IMR-90 (cell line): ENCODE measurements at regions not wholly inside any gene's neighbourhood (a gene's known extent, or its start where the extent isn't known, plus 50 kb on each side); places are given as distances from the start of the nearest gene placed in this dataset.

ENCODE experiments used
- BHLHE40 ChIP-seq: fragments of 150-350 bp; IDR thresholded peaks from 2 replicates; pipeline ENCODE4 v1.6.1; 2016; ENCODE audit warnings: mild to moderate bottlenecking, low read depth, low read length
- CEBPB ChIP-seq: IDR thresholded peaks from 2 replicates; pipeline ENCODE4 v1.6.1; 2012; ENCODE audit warnings: low read depth, low read length, improper control_type of control experiment
- CHD1 ChIP-seq: IDR thresholded peaks from 2 replicates; pipeline ENCODE4 v1.6.1; 2012; ENCODE audit warnings: low read depth, low read length, improper control_type of control experiment
- ELK1 ChIP-seq: fragments of 150-350 bp; IDR thresholded peaks from 2 replicates; pipeline ENCODE4 v1.6.1; 2016; ENCODE audit warnings: low read depth, mild to moderate bottlenecking, low read length, moderate library complexity, borderline replicate concordance
- MXI1 ChIP-seq: IDR thresholded peaks from 2 replicates; pipeline ENCODE4 v1.6.1; 2012; ENCODE audit warnings: low read depth, mild to moderate bottlenecking, low read length, moderate library complexity, borderline replicate concordance
- NFE2L2 ChIP-seq: fragments of 150-350 bp; IDR thresholded peaks from 2 replicates; pipeline ENCODE4 v1.6.1; 2016; ENCODE audit warnings: low read depth, mild to moderate bottlenecking, low read length
- POLR2A ChIP-seq: IDR thresholded peaks from 2 replicates; pipeline ENCODE4 v1.6.1; 2012; ENCODE audit warnings: mild to moderate bottlenecking, low read depth, low read length
- RCOR1 ChIP-seq: IDR thresholded peaks from 2 replicates; pipeline ENCODE4 v1.6.1; 2012; ENCODE audit warnings: mild to moderate bottlenecking, low read length, improper control_type of control experiment; ENCODE audit not compliant: insufficient replicate concordance
- RFX5 ChIP-seq: IDR thresholded peaks from 2 replicates; pipeline ENCODE4 v1.8.0; 2012; ENCODE audit warnings: low read depth, mild to moderate bottlenecking, low read length, moderate library complexity
- USF2 ChIP-seq: fragments of 150-350 bp; IDR thresholded peaks from 2 replicates; pipeline ENCODE4 v1.6.1; 2017; ENCODE audit warnings: mild to moderate bottlenecking, antibody characterized with exemption, low read length, low read depth
- TF ChIP-seq, protein P1 (sequence below): conservative IDR thresholded peaks from 2 replicates; pipeline ENCODE4 v1.5.1; 2012; ENCODE audit warnings: mild to moderate bottlenecking, low read depth, low read length, improper control_type of control experiment

DNA sequence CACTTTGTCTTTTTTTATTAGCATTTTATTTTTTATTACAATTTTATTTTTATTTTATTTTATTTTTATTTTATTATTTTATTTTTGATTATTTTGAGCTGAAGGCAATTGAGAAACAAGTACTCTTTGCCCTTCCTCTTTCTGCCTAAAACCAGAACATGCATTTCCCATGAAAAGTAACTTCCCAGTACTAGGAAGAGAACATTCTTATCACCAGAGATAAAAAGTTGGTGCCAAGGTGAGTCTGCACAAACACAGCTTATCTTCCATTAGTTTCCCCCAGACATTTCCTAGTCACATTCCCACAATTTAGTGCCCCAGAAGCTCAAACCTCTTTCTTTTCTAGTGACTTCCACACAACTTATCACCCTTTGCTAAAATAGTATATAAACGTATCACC lies 84.8 kb downstream of the CD24 start:
- TF ChIP-seq POLR2A = no peak
- TF ChIP-seq, protein P1, sequence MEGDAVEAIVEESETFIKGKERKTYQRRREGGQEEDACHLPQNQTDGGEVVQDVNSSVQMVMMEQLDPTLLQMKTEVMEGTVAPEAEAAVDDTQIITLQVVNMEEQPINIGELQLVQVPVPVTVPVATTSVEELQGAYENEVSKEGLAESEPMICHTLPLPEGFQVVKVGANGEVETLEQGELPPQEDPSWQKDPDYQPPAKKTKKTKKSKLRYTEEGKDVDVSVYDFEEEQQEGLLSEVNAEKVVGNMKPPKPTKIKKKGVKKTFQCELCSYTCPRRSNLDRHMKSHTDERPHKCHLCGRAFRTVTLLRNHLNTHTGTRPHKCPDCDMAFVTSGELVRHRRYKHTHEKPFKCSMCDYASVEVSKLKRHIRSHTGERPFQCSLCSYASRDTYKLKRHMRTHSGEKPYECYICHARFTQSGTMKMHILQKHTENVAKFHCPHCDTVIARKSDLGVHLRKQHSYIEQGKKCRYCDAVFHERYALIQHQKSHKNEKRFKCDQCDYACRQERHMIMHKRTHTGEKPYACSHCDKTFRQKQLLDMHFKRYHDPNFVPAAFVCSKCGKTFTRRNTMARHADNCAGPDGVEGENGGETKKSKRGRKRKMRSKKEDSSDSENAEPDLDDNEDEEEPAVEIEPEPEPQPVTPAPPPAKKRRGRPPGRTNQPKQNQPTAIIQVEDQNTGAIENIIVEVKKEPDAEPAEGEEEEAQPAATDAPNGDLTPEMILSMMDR = no peak
- TF ChIP-seq BHLHE40 = no peak
- TF ChIP-seq CEBPB = no peak
- no peak for TF ChIP-seq MXI1
- no peak for TF ChIP-seq ELK1
- no peak for TF ChIP-seq RFX5
- no peak for TF ChIP-seq NFE2L2
- TF ChIP-seq CHD1 = no peak
- no peak for TF ChIP-seq RCOR1
- no peak for TF ChIP-seq USF2
